ENCODE measurements at regions not wholly inside any gene's neighbourhood (a gene's known extent, or its start where the extent isn't known, plus 50 kb on each side); places are given as distances from the start of the nearest gene placed in this dataset.

DNA sequence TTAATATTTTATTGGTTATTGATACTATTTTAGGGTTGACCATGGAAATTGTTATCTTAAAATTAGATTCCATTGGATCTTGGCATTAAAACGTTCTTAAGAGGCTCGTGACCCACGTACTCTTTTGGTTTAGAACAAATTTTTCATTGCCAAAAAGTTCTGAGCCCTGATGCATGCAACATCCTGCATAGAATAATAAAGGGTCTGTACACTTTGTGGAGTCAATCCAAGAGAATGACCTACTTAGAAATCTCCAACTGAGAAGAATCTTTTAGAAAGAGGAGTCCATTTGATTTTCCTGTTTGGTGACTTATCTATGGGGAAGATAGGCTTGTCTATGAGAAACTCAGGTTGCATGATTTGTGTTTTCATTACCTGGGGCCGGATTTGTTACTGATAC, 404.2 kb upstream of the RGMA start (continued):
- TF ChIP-seq ZNF561 (CRISPR knock-in tag; conservative IDR thresholded peaks at IDR 0.05) (no peak), ZNF124 (CRISPR knock-in tag; IDR thresholded peaks at IDR 0.05) (no peak), JUNB (CRISPR knock-in tag; conservative IDR thresholded peaks at IDR 0.05) (no peak), MED1 (CRISPR knock-in tag; IDR thresholded peaks at IDR 0.05; ENCODE audit: borderline replicate concordance) (no peak), MYC (IDR thresholded peaks at IDR 0.05; ENCODE audit: low read depth, low read length) (no peak), MYC (CRISPR knock-in tag; IDR thresholded peaks at IDR 0.05; ENCODE audit: borderline replicate concordance, low read depth) (no peak), STAG1 (CRISPR knock-in tag; IDR thresholded peaks at IDR 0.05; ENCODE audit: borderline replicate concordance) (no peak), DIDO1 (tag; IDR thresholded peaks at IDR 0.05; ENCODE audit: low read depth) (no peak)

DNA sequence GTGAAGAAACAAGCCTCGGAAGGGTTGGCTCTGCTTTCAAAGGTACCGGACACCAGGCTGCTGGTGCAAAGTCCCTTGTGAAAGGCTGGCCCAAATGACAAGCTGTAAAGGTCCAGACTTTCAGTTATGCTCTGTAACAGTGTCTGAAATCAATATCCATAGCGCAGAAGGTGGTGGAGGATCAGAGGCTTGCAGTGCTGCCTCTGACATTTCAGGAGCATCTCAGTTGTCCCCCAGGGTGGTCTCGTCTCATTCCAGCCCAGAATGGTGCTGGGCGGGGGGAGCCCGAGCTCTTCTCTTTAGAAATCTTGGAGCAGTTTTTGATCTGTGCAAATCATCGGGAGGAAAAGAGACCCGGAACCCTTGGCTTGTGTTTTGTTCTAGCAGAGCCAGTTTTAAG, 402.3 kb upstream of the RGMA start:
- intact Hi-C loops (cut with micrococcal nuclease), result no loop called here
- ChIA-PET POLR2A (no interaction called here), CTCF (ENCODE audit: low intra/inter-chr PET ratio) (no interaction called here)
- no peaks in the 10 kb centered on the region for H3K36me3 ChIP-seq (ENCODE audit: control insufficient read depth, insufficient read depth, low read length)
- WGBS (ENCODE audit: insufficient coverage, low coverage, missing lambda C conversion rate), result 3% methylated on average over 8 of the region's 8 CpGs
- no peak for FAIRE-seq
- H3K4me1 ChIP-seq (replicated peaks in 1 of 2; ENCODE audit: control insufficient read depth in 2 of 2, insufficient read depth in 2 of 2, low read length in 2 of 2), result no peaks in the 10 kb centered on the region
- no peaks in the 10 kb centered on the region for H3K9me1 ChIP-seq (ENCODE audit: control insufficient read depth, insufficient read depth, low read length)
- no peaks in the 10 kb centered on the region for H3K9me3 ChIP-seq (replicated peaks; ENCODE audit: control insufficient read depth, insufficient read depth, low read depth, low read length)
- H3K4me2 ChIP-seq (ENCODE audit: insufficient read depth, low read length), result no peak overlapping the region
- no TSS peak for BruUV-seq (replicated peaks)
- no peak for ATAC-seq
- H3K4me3 ChIP-seq, result no peak overlapping the region
- H2AFZ ChIP-seq (ENCODE audit: low read depth, low read length), result no peak overlapping the region
- H3K27me3 ChIP-seq (ENCODE audit: control insufficient read depth in 2 of 2, insufficient read depth in 2 of 2, low read length in 2 of 2), result no peaks in the 10 kb centered on the region
- no peaks in the 10 kb centered on the region for H4K20me1 ChIP-seq (replicated peaks; ENCODE audit: control insufficient read depth, insufficient read depth, low read length)
- in situ Hi-C loops (cut with MboI), result no loop called here
- no peaks in the 10 kb centered on the region for H3K79me2 ChIP-seq (ENCODE audit: control insufficient read depth, insufficient read depth, low read length)
- no peak overlapping the region for H3K9ac ChIP-seq (ENCODE audit: insufficient read depth in 1 of 2, low read depth in 2 of 2, low read length in 2 of 2)
- no peak for DNase-seq (ENCODE audit: extremely low read depth in 1 of 4, low spot score in 3 of 4)
- H3K27ac ChIP-seq (ENCODE audit: extremely low read depth, low read depth, low read length), result no peak overlapping the region
- TF ChIP-seq, protein P1, sequence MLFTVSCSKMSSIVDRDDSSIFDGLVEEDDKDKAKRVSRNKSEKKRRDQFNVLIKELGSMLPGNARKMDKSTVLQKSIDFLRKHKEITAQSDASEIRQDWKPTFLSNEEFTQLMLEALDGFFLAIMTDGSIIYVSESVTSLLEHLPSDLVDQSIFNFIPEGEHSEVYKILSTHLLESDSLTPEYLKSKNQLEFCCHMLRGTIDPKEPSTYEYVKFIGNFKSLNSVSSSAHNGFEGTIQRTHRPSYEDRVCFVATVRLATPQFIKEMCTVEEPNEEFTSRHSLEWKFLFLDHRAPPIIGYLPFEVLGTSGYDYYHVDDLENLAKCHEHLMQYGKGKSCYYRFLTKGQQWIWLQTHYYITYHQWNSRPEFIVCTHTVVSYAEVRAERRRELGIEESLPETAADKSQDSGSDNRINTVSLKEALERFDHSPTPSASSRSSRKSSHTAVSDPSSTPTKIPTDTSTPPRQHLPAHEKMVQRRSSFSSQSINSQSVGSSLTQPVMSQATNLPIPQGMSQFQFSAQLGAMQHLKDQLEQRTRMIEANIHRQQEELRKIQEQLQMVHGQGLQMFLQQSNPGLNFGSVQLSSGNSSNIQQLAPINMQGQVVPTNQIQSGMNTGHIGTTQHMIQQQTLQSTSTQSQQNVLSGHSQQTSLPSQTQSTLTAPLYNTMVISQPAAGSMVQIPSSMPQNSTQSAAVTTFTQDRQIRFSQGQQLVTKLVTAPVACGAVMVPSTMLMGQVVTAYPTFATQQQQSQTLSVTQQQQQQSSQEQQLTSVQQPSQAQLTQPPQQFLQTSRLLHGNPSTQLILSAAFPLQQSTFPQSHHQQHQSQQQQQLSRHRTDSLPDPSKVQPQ (CRISPR knock-in tag; IDR thresholded peaks at IDR 0.05; ENCODE audit: borderline replicate concordance), result no peak
- TF ChIP-seq HNRNPK (IDR thresholded peaks at IDR 0.05; ENCODE audit: low read depth, low read length, poor library complexity, severe bottlenecking) (no peak), CBX5 (IDR thresholded peaks at IDR 0.05; ENCODE audit: borderline replicate concordance, low read depth) (no peak), SMAD4 (CRISPR knock-in tag; conservative IDR thresholded peaks at IDR 0.05) (no peak), ZNF253 (CRISPR knock-in tag; conservative IDR thresholded peaks at IDR 0.05) (no peak), ZNF408 (CRISPR knock-in tag; IDR thresholded peaks at IDR 0.05; ENCODE audit: low read depth) (no peak), GTF2F1 (IDR thresholded peaks at IDR 0.05; ENCODE audit: low read depth, low read length) (no peak), FOXK2 (conservative IDR thresholded peaks at IDR 0.05 in 1 of 2, IDR thresholded peaks at IDR 0.05 in 1 of 2; ENCODE audit: low read depth in 2 of 2) (no peak), NUFIP1 (IDR thresholded peaks at IDR 0.05; ENCODE audit: partially characterized antibody) (no peak), DMBX1 (CRISPR knock-in tag; IDR thresholded peaks at IDR 0.05; ENCODE audit: borderline replicate concordance) (no peak), DIDO1 (tag; IDR thresholded peaks at IDR 0.05; ENCODE audit: low read depth) (no peak)
- TF ChIP-seq, protein P2, sequence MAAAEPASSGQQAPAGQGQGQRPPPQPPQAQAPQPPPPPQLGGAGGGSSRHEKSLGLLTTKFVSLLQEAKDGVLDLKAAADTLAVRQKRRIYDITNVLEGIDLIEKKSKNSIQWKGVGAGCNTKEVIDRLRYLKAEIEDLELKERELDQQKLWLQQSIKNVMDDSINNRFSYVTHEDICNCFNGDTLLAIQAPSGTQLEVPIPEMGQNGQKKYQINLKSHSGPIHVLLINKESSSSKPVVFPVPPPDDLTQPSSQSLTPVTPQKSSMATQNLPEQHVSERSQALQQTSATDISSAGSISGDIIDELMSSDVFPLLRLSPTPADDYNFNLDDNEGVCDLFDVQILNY (CRISPR knock-in tag; IDR thresholded peaks at IDR 0.05), result no peak

Data from K562 (cell line).